ENCODE measurements at regions not wholly inside any gene's neighbourhood (a gene's known extent, or its start where the extent isn't known, plus 50 kb on each side); places are given as distances from the start of the nearest gene placed in this dataset.
"Not testable (repeated sequence)": the region's sequence is repeated elsewhere in the genome, so short reads cannot be mapped to it uniquely, and the experiment has no call there.

DNA sequence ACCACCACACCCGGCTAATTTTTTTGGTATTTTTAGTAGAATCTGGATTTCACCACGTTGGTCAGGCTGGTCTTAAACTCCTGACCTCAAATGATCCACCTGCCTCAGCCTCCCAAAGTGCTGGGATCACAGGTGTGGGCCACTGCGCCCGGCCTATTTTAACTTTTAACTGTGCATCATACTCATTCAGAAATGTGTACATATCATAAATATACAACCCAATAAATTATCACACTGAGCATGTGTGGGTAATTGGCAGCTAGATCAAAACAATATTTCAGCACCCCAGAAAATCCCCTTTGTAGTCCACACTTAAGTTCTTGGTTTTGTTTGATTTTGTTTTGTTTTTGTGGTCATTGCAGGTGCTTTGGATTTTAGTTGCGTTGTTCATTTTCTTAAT lies 228.9 kb upstream of the ZNF217 start:
- Histone ChIP-seq H3K9me3 (no peaks in the 10 kb centered on the region), H3K36me3 (no peaks in the 10 kb centered on the region), H3K4me3 (no peak overlapping the region), H3K27ac (no peak overlapping the region), H3K27me3 (no peaks in the 10 kb centered on the region), H3K4me1 (no peaks in the 10 kb centered on the region)
- no peak for DNase-seq (ENCODE audit: extremely low spot score in 2 of 2)
- TF ChIP-seq POLR2AphosphoS5 (IDR thresholded peaks at IDR 0.05; ENCODE audit: insufficient read depth in 1 of 2, low read depth in 1 of 2): no peak
- no peak for TF ChIP-seq POLR2A (IDR thresholded peaks at IDR 0.05)
- no peak for TF ChIP-seq CTCF (IDR thresholded peaks at IDR 0.05)
- intact Hi-C loops (cut with DNase I): no loop called here

DNA sequence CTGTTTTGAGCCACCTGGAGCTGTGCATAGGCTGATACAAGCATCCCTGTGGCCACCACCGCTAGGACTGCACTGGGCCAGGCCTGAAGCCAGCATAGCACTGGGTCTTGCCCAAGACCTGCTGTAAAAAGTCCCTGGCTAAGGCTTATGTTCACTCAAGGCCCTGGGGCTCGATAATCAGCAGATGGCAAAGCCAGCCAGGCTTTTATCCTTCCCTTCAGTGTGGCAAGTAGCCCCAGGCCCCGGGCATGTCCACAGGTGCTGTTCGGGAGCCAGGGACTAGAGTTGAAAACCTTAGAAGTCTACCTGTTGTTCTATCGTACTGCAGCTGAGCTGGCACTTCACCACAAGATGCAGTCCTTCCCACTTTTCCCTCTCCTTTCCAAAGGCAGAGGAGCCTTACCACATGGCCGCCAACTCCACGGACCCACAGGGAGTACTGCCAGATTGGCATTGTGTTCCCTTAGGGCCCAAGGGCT lies 226.4 kb upstream of the ZNF217 start:
- Histone ChIP-seq H3K4me1 (no peaks in the 10 kb centered on the region), H3K4me3 (no peak overlapping the region), H3K36me3 (no peaks in the 10 kb centered on the region), H3K9me3 (no peaks in the 10 kb centered on the region), H3K27ac (no peak overlapping the region), H3K27me3 (no peaks in the 10 kb centered on the region)
- TF ChIP-seq POLR2AphosphoS5 (IDR thresholded peaks at IDR 0.05; ENCODE audit: insufficient read depth in 1 of 2, low read depth in 1 of 2) (no peak), POLR2A (IDR thresholded peaks at IDR 0.05) (no peak), CTCF (IDR thresholded peaks at IDR 0.05) (no peak)
- DNase-seq (ENCODE audit: extremely low spot score in 2 of 2): no peak
- intact Hi-C loops (cut with DNase I): no loop called here

GRCh38 chr20:53818457-53819177 lies 225.0 kb upstream of the ZNF217 start:
- H3K27me3 ChIP-seq: no peaks in the 10 kb centered on the region
- no peaks in the 10 kb centered on the region for H3K36me3 ChIP-seq
- no peaks in the 10 kb centered on the region for H3K4me1 ChIP-seq
- H3K4me3 ChIP-seq: no peak overlapping the region
- H3K27ac ChIP-seq: no peak overlapping the region
- H3K9me3 ChIP-seq: no peaks in the 10 kb centered on the region
- intact Hi-C loops (cut with DNase I): no loop called here
- no peak for DNase-seq (ENCODE audit: extremely low spot score in 2 of 2)
- TF ChIP-seq POLR2A (IDR thresholded peaks at IDR 0.05) (no peak), CTCF (IDR thresholded peaks at IDR 0.05) (no peak), POLR2AphosphoS5 (IDR thresholded peaks at IDR 0.05; ENCODE audit: insufficient read depth in 1 of 2, low read depth in 1 of 2) (no peak)

DNA sequence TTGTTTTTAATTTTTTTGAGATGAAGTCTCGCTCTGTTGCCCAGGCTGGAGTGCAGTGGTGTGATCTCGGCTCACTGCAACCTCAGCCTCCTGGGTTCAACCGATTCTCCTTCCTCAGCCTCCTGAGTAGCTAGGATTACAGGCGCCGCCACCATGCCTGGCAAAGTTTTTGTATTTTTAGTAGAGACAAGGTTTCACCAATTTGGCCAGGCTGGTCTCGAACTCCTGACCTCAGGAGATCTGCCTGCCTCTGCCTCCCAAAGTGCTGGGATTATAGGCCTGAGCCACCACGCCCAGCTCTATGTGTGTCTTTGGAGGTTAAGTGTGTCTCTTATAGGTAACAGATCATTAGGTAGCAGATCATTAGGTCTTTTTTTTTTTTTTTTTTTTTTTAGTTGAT lies 223.9 kb upstream of the ZNF217 start:
- H3K27ac ChIP-seq; H3K4me1 ChIP-seq; H3K27me3 ChIP-seq; H3K4me3 ChIP-seq; intact Hi-C loops (cut with DNase I); DNase-seq (ENCODE audit: extremely low spot score in 2 of 2); H3K9me3 ChIP-seq; H3K36me3 ChIP-seq: not testable (repeated sequence)

GRCh38 chr20:53816872-53817398 lies 223.3 kb upstream of the ZNF217 start:
- intact Hi-C loops (cut with DNase I): no loop called here
- no peak for DNase-seq (ENCODE audit: extremely low spot score in 2 of 2)
- TF ChIP-seq POLR2A (IDR thresholded peaks at IDR 0.05): no peak
- no peak for TF ChIP-seq POLR2AphosphoS5 (IDR thresholded peaks at IDR 0.05; ENCODE audit: insufficient read depth in 1 of 2, low read depth in 1 of 2)
- Histone ChIP-seq H3K4me3 (no peak overlapping the region), H3K9me3 (no peaks in the 10 kb centered on the region), H3K36me3 (no peaks in the 10 kb centered on the region), H3K27ac (no peak overlapping the region), H3K4me1 (no peaks in the 10 kb centered on the region), H3K27me3 (no peaks in the 10 kb centered on the region)

- H3K36me3 ChIP-seq: no peaks in the 10 kb centered on the region
- H3K4me1 ChIP-seq: no peaks in the 10 kb centered on the region
- no peak for DNase-seq (ENCODE audit: extremely low spot score in 2 of 2)
- intact Hi-C loops (cut with DNase I): no loop called here
- TF ChIP-seq POLR2A (IDR thresholded peaks at IDR 0.05): no peak
- no peak for TF ChIP-seq CTCF (IDR thresholded peaks at IDR 0.05)
- TF ChIP-seq POLR2AphosphoS5 (IDR thresholded peaks at IDR 0.05; ENCODE audit: insufficient read depth in 1 of 2, low read depth in 1 of 2): no peak
- no peaks in the 10 kb centered on the region for H3K9me3 ChIP-seq
- no peaks in the 10 kb centered on the region for H3K27me3 ChIP-seq
- H3K27ac ChIP-seq: no peak overlapping the region
- H3K4me3 ChIP-seq: no peak overlapping the region
Observed at GRCh38 chr20:53815509-53815908, 221.9 kb upstream of the ZNF217 start.

Data from vagina (tissue), 2 donors.